Stimulated activated CD4-positive, alpha-beta T cell treated with anti-CD3 and anti-CD28 coated beads, Interleukin-15, amount 100 ng/mL, for 24 hours (primary cell): ENCODE measurements at regions not wholly inside any gene's neighbourhood (a gene's known extent, or its start where the extent isn't known, plus 50 kb on each side); places are given as distances from the start of the nearest gene placed in this dataset.
"Not testable (repeated sequence)": the region's sequence is repeated elsewhere in the genome, so short reads cannot be mapped to it uniquely, and the experiment has no call there.

Experiments
- DNase-seq: peaks from one replicate; pipeline ENCODE4 v3.0.0-alpha.2; 2020

GRCh38 chr10:28996947-28997551 lies 291.8 kb upstream of the LYZL1 start:
- no peak for DNase-seq

GRCh38 chr10:28997734-28998133 lies 291.1 kb upstream of the LYZL1 start:
- DNase-seq = no peak

- DNase-seq = no peak
These were observed 287.1 kb upstream of the LYZL1 start for GRCh38 chr10:29001801-29002200.

- not testable (repeated sequence) for DNase-seq
These were observed 285.9 kb upstream of the LYZL1 start for GRCh38 chr10:29003014-29003413.

- no peak for DNase-seq
These were observed 282.9 kb upstream of the LYZL1 start for GRCh38 chr10:29005988-29006387.

GRCh38 chr10:29007370-29007747 lies 281.5 kb upstream of the LYZL1 start:
- DNase-seq = no peak

- no peak for DNase-seq
These were observed 280.9 kb upstream of the LYZL1 start for GRCh38 chr10:29007748-29008610.

- no peak for DNase-seq
These were observed 279.4 kb upstream of the LYZL1 start for GRCh38 chr10:29009464-29009863.

GRCh38 chr10:29011516-29011915 lies 277.4 kb upstream of the LYZL1 start:
- DNase-seq = no peak

- no peak for DNase-seq
These were observed 275.8 kb upstream of the LYZL1 start for GRCh38 chr10:29012926-29013554.

GRCh38 chr10:29021591-29021990 lies 267.3 kb upstream of the LYZL1 start:
- no peak for DNase-seq

- no peak for DNase-seq
These were observed 266.4 kb upstream of the LYZL1 start for GRCh38 chr10:29022513-29022912.

GRCh38 chr10:29023678-29024077 lies 265.2 kb upstream of the LYZL1 start:
- no peak for DNase-seq

GRCh38 chr10:29026065-29026797 lies 262.6 kb upstream of the LYZL1 start:
- DNase-seq = no peak

GRCh38 chr10:29026802-29027580 lies 261.9 kb upstream of the LYZL1 start:
- no peak for DNase-seq

GRCh38 chr10:29028486-29028885 lies 260.4 kb upstream of the LYZL1 start:
- no peak for DNase-seq

- DNase-seq = no peak
These were observed 258.0 kb upstream of the LYZL1 start for GRCh38 chr10:29030900-29031299.

GRCh38 chr10:29032169-29032568 lies 256.7 kb upstream of the LYZL1 start:
- DNase-seq = no peak

GRCh38 chr10:29033311-29033940 lies 255.4 kb upstream of the LYZL1 start:
- DNase-seq = no peak

- no peak for DNase-seq
These were observed 254.3 kb upstream of the LYZL1 start for GRCh38 chr10:29034592-29034991.

- DNase-seq = no peak
These were observed 253.1 kb upstream of the LYZL1 start for GRCh38 chr10:29035721-29036120.
